KMS-11 (cell line): ENCODE measurements at regions not wholly inside any gene's neighbourhood (a gene's known extent, or its start where the extent isn't known, plus 50 kb on each side); places are given as distances from the start of the nearest gene placed in this dataset.

ENCODE experiments used
- H2AFZ ChIP-seq: fragments of 200-600 bp; sonication (generic); 2 replicates; pipeline ENCODE4 v1.6.1; 2016; ENCODE audit warnings: antibody characterized with exemption, mixed run types, low read depth
- H3K27ac ChIP-seq: fragments of 200-600 bp; sonication (generic); 2 replicates; pipeline ENCODE4 v1.6.1; 2016; ENCODE audit warnings: mild to moderate bottlenecking, mixed run types
- H3K27me3 ChIP-seq: fragments of 200-600 bp; sonication (generic); 2 replicates; pipeline ENCODE4 v1.6.1; 2017; ENCODE audit warnings: mild to moderate bottlenecking, low read depth, mixed run types, moderate library complexity; ENCODE audit not compliant: insufficient read depth
- H3K36me3 ChIP-seq: fragments of 200-600 bp; sonication (generic); 2 replicates; pipeline ENCODE4 v1.6.1; 2017; ENCODE audit warnings: mild to moderate bottlenecking, mixed run types; ENCODE audit not compliant: insufficient read depth
- H3K4me1 ChIP-seq: fragments of 200-600 bp; sonication (generic); 2 replicates; pipeline ENCODE4 v1.6.1; 2016; ENCODE audit warnings: mild to moderate bottlenecking, low read depth, mixed run types; ENCODE audit not compliant: poor library complexity, severe bottlenecking
- H3K4me2 ChIP-seq: fragments of 200-600 bp; sonication (generic); 2 replicates; pipeline ENCODE4 v1.7.0; 2016; ENCODE audit warnings: mild to moderate bottlenecking, mixed run types
- H3K4me3 ChIP-seq: fragments of 200-600 bp; sonication (generic); IDR thresholded peaks from 2 replicates; pipeline ENCODE4 v1.6.1; 2017; ENCODE audit warnings: low read depth, low read length, mixed read lengths; ENCODE audit not compliant: insufficient read depth
- H3K79me2 ChIP-seq: fragments of 200-600 bp; sonication (generic); 2 replicates; pipeline ENCODE4 v1.6.1; 2016; ENCODE audit warnings: low read depth, mixed run types; ENCODE audit not compliant: insufficient read depth
- H3K9ac ChIP-seq: fragments of 200-600 bp; sonication (generic); 2 replicates; pipeline ENCODE4 v1.6.1; 2016; ENCODE audit warnings: mild to moderate bottlenecking, mixed run types
- H4K20me1 ChIP-seq: fragments of 200-600 bp; sonication (generic); 2 replicates; pipeline ENCODE4 v1.6.1; 2016; ENCODE audit warnings: mild to moderate bottlenecking, mixed run types; ENCODE audit not compliant: insufficient read depth
- CTCF ChIP-seq: fragments of 200-600 bp; sonication (generic); conservative IDR thresholded peaks from 2 replicates; pipeline ENCODE4 v1.6.1; 2017; ENCODE audit warnings: low read depth, mild to moderate bottlenecking, antibody characterized with exemption, low read length, moderate library complexity, mixed read lengths

- Histone ChIP-seq H3K27ac (no peak overlapping the region), H3K4me2 (no peak overlapping the region), H3K9ac (no peak overlapping the region), H3K36me3 (no peaks in the 10 kb centered on the region), H2AFZ (no peak overlapping the region), H3K4me1 (no peaks in the 10 kb centered on the region), H3K4me3 (no peak overlapping the region), H3K79me2 (no peaks in the 10 kb centered on the region), H4K20me1 (no peaks in the 10 kb centered on the region), H3K27me3 (peaks cover 3% of the 10 kb centered on the region; the same call in 1 of the 2 replicates)
- TF ChIP-seq CTCF, result no peak
Measured at GRCh38 chr2:240305369-240305962, 130.0 kb upstream of the GPC1 start.

- Histone ChIP-seq H3K9ac (no peak overlapping the region), H3K4me3 (no peak overlapping the region), H2AFZ (no peak overlapping the region), H3K27ac (no peak overlapping the region), H3K27me3 (peaks cover 8% of the 10 kb centered on the region; the same call in 1 of the 2 replicates), H3K36me3 (no peaks in the 10 kb centered on the region), H4K20me1 (no peaks in the 10 kb centered on the region), H3K4me2 (no peak overlapping the region), H3K79me2 (no peaks in the 10 kb centered on the region), H3K4me1 (no peaks in the 10 kb centered on the region)
- TF ChIP-seq CTCF, result no peak
Measured at GRCh38 chr2:240306185-240306584, 129.3 kb upstream of the GPC1 start.

GRCh38 chr2:240308111-240308651, 127.3 kb upstream of the GPC1 start:
- TF ChIP-seq CTCF, result no peak
- no peaks in the 10 kb centered on the region for H4K20me1 ChIP-seq
- H3K27ac ChIP-seq, result no peak overlapping the region
- H3K9ac ChIP-seq, result no peak overlapping the region
- H3K4me3 ChIP-seq, result no peak overlapping the region
- peaks cover 8% of the 10 kb centered on the region; the same call in 1 of the 2 replicates for H3K27me3 ChIP-seq
- H3K4me1 ChIP-seq, result no peaks in the 10 kb centered on the region
- no peaks in the 10 kb centered on the region for H3K36me3 ChIP-seq
- no peak overlapping the region for H2AFZ ChIP-seq
- H3K4me2 ChIP-seq, result no peak overlapping the region
- no peaks in the 10 kb centered on the region for H3K79me2 ChIP-seq

DNA sequence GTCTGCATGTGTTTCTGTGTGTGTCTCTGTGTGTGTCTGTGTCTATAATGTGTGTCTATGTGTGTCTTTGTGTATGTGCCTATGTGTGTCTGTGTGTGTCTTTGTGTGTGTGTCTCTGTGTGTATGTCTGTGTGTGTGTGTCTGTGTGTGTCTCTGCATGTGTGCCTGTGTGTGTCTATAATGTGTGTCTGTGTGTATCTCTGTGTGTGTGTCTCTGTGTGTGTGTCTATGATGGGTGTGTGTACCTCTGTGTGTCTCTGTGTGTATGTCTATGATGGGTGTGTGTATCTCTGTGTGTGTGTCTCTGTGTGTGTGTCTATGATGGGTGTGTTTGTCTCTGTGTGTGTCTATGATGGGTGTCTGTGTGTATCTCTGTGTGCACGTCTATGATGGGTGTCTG, 126.2 kb upstream of the GPC1 start:
- Histone ChIP-seq H3K79me2 (no peaks in the 10 kb centered on the region), H3K4me1 (no peaks in the 10 kb centered on the region), H3K36me3 (no peaks in the 10 kb centered on the region), H3K27ac (no peak overlapping the region), H3K27me3 (peaks cover 12% of the 10 kb centered on the region; the same call in 1 of the 2 replicates), H3K9ac (no peak overlapping the region), H3K4me2 (no peak overlapping the region), H2AFZ (no peak overlapping the region), H3K4me3 (no peak overlapping the region), H4K20me1 (no peaks in the 10 kb centered on the region)
- no peak for TF ChIP-seq CTCF
